ENCODE measurements at regions not wholly inside any gene's neighbourhood (a gene's known extent, or its start where the extent isn't known, plus 50 kb on each side); places are given as distances from the start of the nearest gene placed in this dataset.

GRCh38 chr14:56724013-56724412, 86.3 kb downstream of the OTX2 start (continued):
- no peak for TF ChIP-seq E2F5 (CRISPR knock-in tag; IDR thresholded peaks at IDR 0.05)
- no peak for TF ChIP-seq MIER1 (IDR thresholded peaks at IDR 0.05; ENCODE audit: low read depth)
- no peak for TF ChIP-seq HOMEZ (CRISPR knock-in tag; IDR thresholded peaks at IDR 0.05)
- no peak for TF ChIP-seq POLR2H (tag; IDR thresholded peaks at IDR 0.05; ENCODE audit: low read depth)
- no peak for TF ChIP-seq SMARCE1 (IDR thresholded peaks at IDR 0.05)
- TF ChIP-seq KAT2B (IDR thresholded peaks at IDR 0.05; ENCODE audit: low read depth, low read length): no peak

GRCh38 chr14:56723418-56723817, 86.9 kb downstream of the OTX2 start:
- POLR2A ChIA-PET: no interaction called here
- no peak overlapping the region for H3K4me2 ChIP-seq (ENCODE audit: insufficient read depth, low read length)
- CTCF ChIA-PET (ENCODE audit: low intra/inter-chr PET ratio): no interaction called here

More at GRCh38 chr14:56723418-56723817, 86.9 kb downstream of the OTX2 start:
- no TSS peak for BruUV-seq (replicated peaks)
- H3K27me3 ChIP-seq (ENCODE audit: control insufficient read depth in 2 of 2, insufficient read depth in 2 of 2, low read length in 2 of 2): no peaks in the 10 kb centered on the region; a peak in 1 of 5 replicates
- in situ Hi-C loops (cut with MboI) (no loop called here), intact Hi-C loops (cut with micrococcal nuclease) (no loop called here)
- no peaks in the 10 kb centered on the region for H3K4me1 ChIP-seq (replicated peaks in 1 of 2; ENCODE audit: control insufficient read depth in 2 of 2, insufficient read depth in 2 of 2, low read length in 2 of 2)
- no peaks in the 10 kb centered on the region for H3K9me1 ChIP-seq (ENCODE audit: control insufficient read depth, insufficient read depth, low read length)
- DNase-seq (ENCODE audit: extremely low read depth in 1 of 4, low spot score in 3 of 4) (no peak), ATAC-seq (no peak), FAIRE-seq (no peak)
- no peaks in the 10 kb centered on the region for H3K9me3 ChIP-seq (replicated peaks; ENCODE audit: control insufficient read depth, insufficient read depth, low read depth, low read length)
- H4K20me1 ChIP-seq (replicated peaks; ENCODE audit: control insufficient read depth, insufficient read depth, low read length): no peaks in the 10 kb centered on the region
- no peak overlapping the region for H2AFZ ChIP-seq (ENCODE audit: low read depth, low read length)
- H3K27ac ChIP-seq (ENCODE audit: extremely low read depth, low read depth, low read length): no peak overlapping the region
- H3K36me3 ChIP-seq (ENCODE audit: control insufficient read depth, insufficient read depth, low read length): no peaks in the 10 kb centered on the region
- H3K79me2 ChIP-seq (ENCODE audit: control insufficient read depth, insufficient read depth, low read length): no peaks in the 10 kb centered on the region
- H3K4me3 ChIP-seq: no peak overlapping the region
- TF ChIP-seq MED1 (CRISPR knock-in tag; IDR thresholded peaks at IDR 0.05; ENCODE audit: borderline replicate concordance) (no peak), ZNF212 (CRISPR knock-in tag; IDR thresholded peaks at IDR 0.05) (no peak), TAF9B (IDR thresholded peaks at IDR 0.05; ENCODE audit: partially characterized antibody) (no peak), PPARD (CRISPR knock-in tag; IDR thresholded peaks at IDR 0.05) (no peak), ATF4 (CRISPR knock-in tag; IDR thresholded peaks at IDR 0.05) (no peak), TFE3 (CRISPR knock-in tag; IDR thresholded peaks at IDR 0.05) (no peak), RBM17 (IDR thresholded peaks at IDR 0.05; ENCODE audit: borderline replicate concordance, low read depth, low read length) (no peak)
- no peak overlapping the region for H3K9ac ChIP-seq (ENCODE audit: insufficient read depth in 1 of 2, low read depth in 2 of 2, low read length in 2 of 2)

Data from K562 (cell line).